HEK293 (cell line): ENCODE measurements at regions not wholly inside any gene's neighbourhood (a gene's known extent, or its start where the extent isn't known, plus 50 kb on each side); places are given as distances from the start of the nearest gene placed in this dataset.

Experiments
- CTCF ChIA-PET: fragments of 350-600 bp; formaldehyde crosslinking; extraction: SDS; loops from one replicate; lab custom pipeline; 2021; ENCODE audit warnings: antibody characterized with exemption; lab: Yijun Ruan, JAX
- POLR2A ChIA-PET: fragments of 300-600 bp; formaldehyde crosslinking; extraction: SDS; loops from one replicate; lab custom pipeline; 2020; ENCODE audit warnings: antibody characterized with exemption, inconsistent platforms; lab: Yijun Ruan, JAX
- H3K27ac ChIP-seq: fragments of 200-500 bp; sonication (Bioruptor generic); 2 replicates; pipeline ENCODE4 v1.5.1; 2014; ENCODE audit warnings: low read depth, low read length, control low read depth, inconsistent platforms; ENCODE audit errors: extremely low read depth
- H3K36me3 ChIP-seq, 2 experiments: fragments of 200-500 bp in 1 of 2; sonication (Bioruptor generic) in 1 of 2; 1 replicate in 1 of 2; 2 replicates in 1 of 2; pipeline ENCODE4 v1.5.1; 2014 to 2017; ENCODE audit warnings: inconsistent platforms in 2 of 2, low read length in 2 of 2; ENCODE audit not compliant: control insufficient read depth in 2 of 2, insufficient read depth in 1 of 2
- H3K4me1 ChIP-seq: fragments of 200-500 bp; sonication (Bioruptor generic); 2 replicates; pipeline ENCODE4 v1.5.1; 2014; ENCODE audit warnings: mild to moderate bottlenecking, low read length, inconsistent platforms; ENCODE audit not compliant: control insufficient read depth, insufficient read depth
- H3K4me3 ChIP-seq: 2 replicates; pipeline ENCODE4 v1.5.1; 2011; ENCODE audit warnings: low read depth, mild to moderate bottlenecking, control low read depth, low read length, moderate library complexity
- H3K9me3 ChIP-seq: fragments of 200-500 bp; sonication (Bioruptor generic); 2 replicates; pipeline ENCODE4 v1.5.1; 2014; ENCODE audit warnings: low read depth, low read length, inconsistent platforms; ENCODE audit not compliant: control insufficient read depth, insufficient read depth
- FEZF1 ChIP-seq: fragments of 450-650 bp; formaldehyde crosslinking; IDR thresholded peaks from 2 replicates; pipeline ENCODE4 v1.5.1; 2016; ENCODE audit warnings: missing biosample characterization, missing genetic modification characterization
- HOXA7 ChIP-seq: sonication (generic); formaldehyde crosslinking; IDR thresholded peaks from 2 replicates; pipeline ENCODE4 v1.8.1; 2022; ENCODE audit warnings: missing genetic modification reagents, borderline replicate concordance
- SCRT2 ChIP-seq: fragments of 450-650 bp; formaldehyde crosslinking; IDR thresholded peaks from 2 replicates; pipeline ENCODE4 v1.5.1; 2016; ENCODE audit warnings: missing biosample characterization, missing genetic modification characterization
- ZBTB20 ChIP-seq: fragments of 450-650 bp; formaldehyde crosslinking; IDR thresholded peaks from 2 replicates; pipeline ENCODE4 v1.5.1; 2016; ENCODE audit warnings: missing biosample characterization, missing genetic modification characterization
- ZNF112 ChIP-seq: fragments of 450-650 bp; formaldehyde crosslinking; IDR thresholded peaks from 2 replicates; pipeline ENCODE4 v1.5.0; 2017; ENCODE audit warnings: missing biosample characterization, missing genetic modification characterization
- ZNF140 ChIP-seq: fragments of 450-650 bp; formaldehyde crosslinking; IDR thresholded peaks from 2 replicates; pipeline ENCODE4 v1.5.1; 2016; ENCODE audit warnings: missing biosample characterization, missing genetic modification characterization
- ZNF169 ChIP-seq: fragments of 450-650 bp; formaldehyde crosslinking; IDR thresholded peaks from 2 replicates; pipeline ENCODE4 v1.5.1; 2016; ENCODE audit warnings: missing biosample characterization, missing genetic modification characterization
- ZNF211 ChIP-seq: fragments of 450-650 bp; formaldehyde crosslinking; IDR thresholded peaks from 2 replicates; pipeline ENCODE4 v1.5.1; 2016; ENCODE audit warnings: low read depth, missing biosample characterization, missing genetic modification characterization
- ZNF239 ChIP-seq: fragments of 450-650 bp; formaldehyde crosslinking; IDR thresholded peaks from 2 replicates; pipeline ENCODE4 v1.5.1; 2016; ENCODE audit warnings: missing biosample characterization, missing genetic modification characterization
- ZNF335 ChIP-seq: fragments of 450-650 bp; formaldehyde crosslinking; conservative IDR thresholded peaks from 2 replicates; pipeline ENCODE4 v1.5.1; 2016; ENCODE audit warnings: missing biosample characterization, missing genetic modification characterization
- ZNF350 ChIP-seq: fragments of 450-650 bp; formaldehyde crosslinking; IDR thresholded peaks from 2 replicates; pipeline ENCODE4 v1.5.0; 2017; ENCODE audit warnings: missing biosample characterization, mild to moderate bottlenecking, missing genetic modification characterization
- ZNF510 ChIP-seq: fragments of 450-650 bp; formaldehyde crosslinking; IDR thresholded peaks from 2 replicates; pipeline ENCODE4 v1.5.1; 2018; ENCODE audit warnings: mild to moderate bottlenecking, missing genetic modification characterization, missing biosample characterization; ENCODE audit not compliant: insufficient replicate concordance
- ZNF629 ChIP-seq: fragments of 450-650 bp; formaldehyde crosslinking; IDR thresholded peaks from 2 replicates; pipeline ENCODE4 v1.5.1; 2017; ENCODE audit warnings: missing biosample characterization, missing genetic modification characterization
- ZNF785 ChIP-seq: fragments of 450-650 bp; formaldehyde crosslinking; IDR thresholded peaks from 2 replicates; pipeline ENCODE4 v1.5.1; 2016; ENCODE audit warnings: missing biosample characterization, missing genetic modification characterization
- TF ChIP-seq, protein P1 (sequence below): fragments of 450-650 bp; formaldehyde crosslinking; IDR thresholded peaks from 2 replicates; pipeline ENCODE4 v1.5.1; 2016; ENCODE audit warnings: missing biosample characterization, missing genetic modification characterization
- TF ChIP-seq, protein P2 (sequence below): fragments of 450-650 bp; formaldehyde crosslinking; IDR thresholded peaks from 2 replicates; pipeline ENCODE4 v1.5.1; 2016; ENCODE audit warnings: missing biosample characterization, missing genetic modification characterization
- TF ChIP-seq, protein P3 (sequence below): fragments of 450-650 bp; formaldehyde crosslinking; IDR thresholded peaks from 2 replicates; pipeline ENCODE4 v1.5.1; 2017; ENCODE audit warnings: missing biosample characterization, missing genetic modification characterization
- TF ChIP-seq, protein P4 (sequence below): fragments of 450-650 bp; formaldehyde crosslinking; IDR thresholded peaks from 2 replicates; pipeline ENCODE4 v1.5.1; 2016; ENCODE audit warnings: missing biosample characterization, missing genetic modification characterization, borderline replicate concordance
- TF ChIP-seq, protein P5 (sequence below): fragments of 450-650 bp; formaldehyde crosslinking; IDR thresholded peaks from 2 replicates; pipeline ENCODE4 v1.5.1; 2016; ENCODE audit warnings: missing biosample characterization, missing genetic modification characterization

DNA sequence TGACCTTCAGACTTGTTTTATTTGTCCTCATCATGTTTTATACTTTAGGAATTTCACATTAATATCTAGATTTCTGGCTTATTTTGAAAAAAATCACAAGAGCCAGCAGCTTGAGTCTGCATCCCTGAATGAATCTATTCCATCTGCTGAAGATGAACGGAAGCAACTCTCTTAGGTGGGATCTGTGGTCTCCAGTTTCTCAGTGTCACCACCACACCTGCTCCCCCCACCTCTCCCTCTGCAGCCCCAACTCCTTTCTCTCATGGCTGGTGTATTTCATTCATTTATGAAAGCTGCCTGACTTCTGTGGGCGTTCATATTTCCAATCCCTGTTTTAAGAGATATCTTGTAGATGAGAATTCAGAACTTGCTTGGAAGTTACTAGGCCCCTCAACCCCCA is 102.1 kb upstream of the AGBL1 start (continued):
- TF ChIP-seq, protein P1, sequence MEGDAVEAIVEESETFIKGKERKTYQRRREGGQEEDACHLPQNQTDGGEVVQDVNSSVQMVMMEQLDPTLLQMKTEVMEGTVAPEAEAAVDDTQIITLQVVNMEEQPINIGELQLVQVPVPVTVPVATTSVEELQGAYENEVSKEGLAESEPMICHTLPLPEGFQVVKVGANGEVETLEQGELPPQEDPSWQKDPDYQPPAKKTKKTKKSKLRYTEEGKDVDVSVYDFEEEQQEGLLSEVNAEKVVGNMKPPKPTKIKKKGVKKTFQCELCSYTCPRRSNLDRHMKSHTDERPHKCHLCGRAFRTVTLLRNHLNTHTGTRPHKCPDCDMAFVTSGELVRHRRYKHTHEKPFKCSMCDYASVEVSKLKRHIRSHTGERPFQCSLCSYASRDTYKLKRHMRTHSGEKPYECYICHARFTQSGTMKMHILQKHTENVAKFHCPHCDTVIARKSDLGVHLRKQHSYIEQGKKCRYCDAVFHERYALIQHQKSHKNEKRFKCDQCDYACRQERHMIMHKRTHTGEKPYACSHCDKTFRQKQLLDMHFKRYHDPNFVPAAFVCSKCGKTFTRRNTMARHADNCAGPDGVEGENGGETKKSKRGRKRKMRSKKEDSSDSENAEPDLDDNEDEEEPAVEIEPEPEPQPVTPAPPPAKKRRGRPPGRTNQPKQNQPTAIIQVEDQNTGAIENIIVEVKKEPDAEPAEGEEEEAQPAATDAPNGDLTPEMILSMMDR (tag by site-specific recombination): no peak
- TF ChIP-seq ZNF335: no peak
- no peak for TF ChIP-seq ZNF112
- no peak for TF ChIP-seq ZNF350 (tag by site-specific recombination)
- no peak for TF ChIP-seq ZNF785
- TF ChIP-seq, protein P2, sequence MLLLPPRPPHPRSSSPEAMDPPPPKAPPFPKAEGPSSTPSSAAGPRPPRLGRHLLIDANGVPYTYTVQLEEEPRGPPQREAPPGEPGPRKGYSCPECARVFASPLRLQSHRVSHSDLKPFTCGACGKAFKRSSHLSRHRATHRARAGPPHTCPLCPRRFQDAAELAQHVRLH (tag by site-specific recombination): no peak
- TF ChIP-seq ZNF629: no peak
- TF ChIP-seq, protein P3, sequence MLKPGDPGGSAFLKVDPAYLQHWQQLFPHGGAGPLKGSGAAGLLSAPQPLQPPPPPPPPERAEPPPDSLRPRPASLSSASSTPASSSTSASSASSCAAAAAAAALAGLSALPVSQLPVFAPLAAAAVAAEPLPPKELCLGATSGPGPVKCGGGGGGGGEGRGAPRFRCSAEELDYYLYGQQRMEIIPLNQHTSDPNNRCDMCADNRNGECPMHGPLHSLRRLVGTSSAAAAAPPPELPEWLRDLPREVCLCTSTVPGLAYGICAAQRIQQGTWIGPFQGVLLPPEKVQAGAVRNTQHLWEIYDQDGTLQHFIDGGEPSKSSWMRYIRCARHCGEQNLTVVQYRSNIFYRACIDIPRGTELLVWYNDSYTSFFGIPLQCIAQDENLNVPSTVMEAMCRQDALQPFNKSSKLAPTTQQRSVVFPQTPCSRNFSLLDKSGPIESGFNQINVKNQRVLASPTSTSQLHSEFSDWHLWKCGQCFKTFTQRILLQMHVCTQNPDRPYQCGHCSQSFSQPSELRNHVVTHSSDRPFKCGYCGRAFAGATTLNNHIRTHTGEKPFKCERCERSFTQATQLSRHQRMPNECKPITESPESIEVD (tag by site-specific recombination): no peak
- TF ChIP-seq, protein P4, sequence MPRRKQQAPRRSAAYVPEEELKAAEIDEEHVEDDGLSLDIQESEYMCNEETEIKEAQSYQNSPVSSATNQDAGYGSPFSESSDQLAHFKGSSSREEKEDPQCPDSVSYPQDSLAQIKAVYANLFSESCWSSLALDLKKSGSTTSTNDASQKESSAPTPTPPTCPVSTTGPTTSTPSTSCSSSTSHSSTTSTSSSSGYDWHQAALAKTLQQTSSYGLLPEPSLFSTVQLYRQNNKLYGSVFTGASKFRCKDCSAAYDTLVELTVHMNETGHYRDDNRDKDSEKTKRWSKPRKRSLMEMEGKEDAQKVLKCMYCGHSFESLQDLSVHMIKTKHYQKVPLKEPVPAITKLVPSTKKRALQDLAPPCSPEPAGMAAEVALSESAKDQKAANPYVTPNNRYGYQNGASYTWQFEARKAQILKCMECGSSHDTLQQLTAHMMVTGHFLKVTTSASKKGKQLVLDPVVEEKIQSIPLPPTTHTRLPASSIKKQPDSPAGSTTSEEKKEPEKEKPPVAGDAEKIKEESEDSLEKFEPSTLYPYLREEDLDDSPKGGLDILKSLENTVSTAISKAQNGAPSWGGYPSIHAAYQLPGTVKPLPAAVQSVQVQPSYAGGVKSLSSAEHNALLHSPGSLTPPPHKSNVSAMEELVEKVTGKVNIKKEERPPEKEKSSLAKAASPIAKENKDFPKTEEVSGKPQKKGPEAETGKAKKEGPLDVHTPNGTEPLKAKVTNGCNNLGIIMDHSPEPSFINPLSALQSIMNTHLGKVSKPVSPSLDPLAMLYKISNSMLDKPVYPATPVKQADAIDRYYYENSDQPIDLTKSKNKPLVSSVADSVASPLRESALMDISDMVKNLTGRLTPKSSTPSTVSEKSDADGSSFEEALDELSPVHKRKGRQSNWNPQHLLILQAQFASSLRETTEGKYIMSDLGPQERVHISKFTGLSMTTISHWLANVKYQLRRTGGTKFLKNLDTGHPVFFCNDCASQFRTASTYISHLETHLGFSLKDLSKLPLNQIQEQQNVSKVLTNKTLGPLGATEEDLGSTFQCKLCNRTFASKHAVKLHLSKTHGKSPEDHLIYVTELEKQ (tag by site-specific recombination): no peak
- TF ChIP-seq ZNF510 (tag by site-specific recombination): no peak
- TF ChIP-seq, all 188 proteins: peak for 0

DNA sequence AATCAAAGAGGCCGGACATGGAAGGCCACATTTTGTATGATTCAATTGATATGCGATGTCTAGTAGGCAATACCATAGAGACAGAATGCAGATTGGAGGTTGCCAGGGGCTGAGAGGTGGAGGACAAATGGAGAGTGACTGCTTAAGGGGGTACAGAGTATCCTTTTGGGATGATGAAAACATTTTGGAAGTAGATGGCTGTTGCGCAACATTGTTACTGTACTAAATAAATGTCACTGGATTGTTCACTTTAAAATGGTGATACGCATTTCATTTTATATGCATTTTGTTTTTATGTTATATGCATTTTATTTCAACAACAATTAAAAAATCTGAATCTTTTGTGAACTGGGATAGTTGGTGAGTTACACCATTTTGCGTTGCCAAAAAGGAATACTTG is 99.7 kb upstream of the AGBL1 start:
- no peak overlapping the region for H3K27ac ChIP-seq
- no peak for TF ChIP-seq SCRT2 (tag by site-specific recombination)
- no peak for TF ChIP-seq FEZF1
- TF ChIP-seq, protein P5, sequence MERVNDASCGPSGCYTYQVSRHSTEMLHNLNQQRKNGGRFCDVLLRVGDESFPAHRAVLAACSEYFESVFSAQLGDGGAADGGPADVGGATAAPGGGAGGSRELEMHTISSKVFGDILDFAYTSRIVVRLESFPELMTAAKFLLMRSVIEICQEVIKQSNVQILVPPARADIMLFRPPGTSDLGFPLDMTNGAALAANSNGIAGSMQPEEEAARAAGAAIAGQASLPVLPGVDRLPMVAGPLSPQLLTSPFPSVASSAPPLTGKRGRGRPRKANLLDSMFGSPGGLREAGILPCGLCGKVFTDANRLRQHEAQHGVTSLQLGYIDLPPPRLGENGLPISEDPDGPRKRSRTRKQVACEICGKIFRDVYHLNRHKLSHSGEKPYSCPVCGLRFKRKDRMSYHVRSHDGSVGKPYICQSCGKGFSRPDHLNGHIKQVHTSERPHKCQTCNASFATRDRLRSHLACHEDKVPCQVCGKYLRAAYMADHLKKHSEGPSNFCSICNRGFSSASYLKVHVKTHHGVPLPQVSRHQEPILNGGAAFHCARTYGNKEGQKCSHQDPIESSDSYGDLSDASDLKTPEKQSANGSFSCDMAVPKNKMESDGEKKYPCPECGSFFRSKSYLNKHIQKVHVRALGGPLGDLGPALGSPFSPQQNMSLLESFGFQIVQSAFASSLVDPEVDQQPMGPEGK: no peak
- no peak for TF ChIP-seq ZNF239 (tag by site-specific recombination)
- no peak for TF ChIP-seq HOXA7 (CRISPR knock-in tag)
- no peak for TF ChIP-seq ZBTB20 (tag by site-specific recombination)
- no peak for TF ChIP-seq ZNF211 (tag by site-specific recombination)
- TF ChIP-seq ZNF140 (tag by site-specific recombination): no peak
- no peak for TF ChIP-seq ZNF169 (tag by site-specific recombination)
- TF ChIP-seq, all 188 proteins: peak for 0
- ChIA-PET CTCF (interaction anchor here (1.9 kb wide), 1 partner anchor 114 kb away, joined by 4 read pairs; no protein-coding TSS in a partner anchor), POLR2A (no interaction called here)
- no peak overlapping the region for H3K4me3 ChIP-seq
- no peaks in the 10 kb centered on the region for H3K9me3 ChIP-seq
- H3K4me1 ChIP-seq: no peaks in the 10 kb centered on the region
- H3K36me3 ChIP-seq: no peaks in the 10 kb centered on the region
